ENCODE measurements at regions not wholly inside any gene's neighbourhood (a gene's known extent, or its start where the extent isn't known, plus 50 kb on each side); places are given as distances from the start of the nearest gene placed in this dataset.

- no peak for TF ChIP-seq YY1 (IDR thresholded peaks at IDR 0.05; ENCODE audit: low read depth)
- TF ChIP-seq RFX5 (IDR thresholded peaks at IDR 0.05; ENCODE audit: low read length): no peak
- no peak for TF ChIP-seq MAX (IDR thresholded peaks at IDR 0.05; ENCODE audit: low read depth)
- TF ChIP-seq CTCF (IDR thresholded peaks at IDR 0.05): no peak
- TF ChIP-seq EP300 (IDR thresholded peaks at IDR 0.05; ENCODE audit: borderline replicate concordance in 1 of 2, low read depth in 1 of 2, low read length in 1 of 2): no peak
- TF ChIP-seq SIN3A (IDR thresholded peaks at IDR 0.05; ENCODE audit: borderline replicate concordance, low read depth, low read length): no peak
Observed at GRCh38 chr1:234836045-234836681, 226.2 kb upstream of the IRF2BP2 start.

All from SK-N-SH (cell line).